GM18909 (cell line): ENCODE measurements at regions not wholly inside any gene's neighbourhood (a gene's known extent, or its start where the extent isn't known, plus 50 kb on each side); places are given as distances from the start of the nearest gene placed in this dataset.

Source experiments
- ATAC-seq: cut with Tn5 transposase; IDR thresholded peaks from one replicate; pipeline ENCODE4 v1.9.1; 2021; ENCODE audit warnings: mild to moderate bottlenecking; ENCODE audit not compliant: unreplicated experiment, poor library complexity

DNA sequence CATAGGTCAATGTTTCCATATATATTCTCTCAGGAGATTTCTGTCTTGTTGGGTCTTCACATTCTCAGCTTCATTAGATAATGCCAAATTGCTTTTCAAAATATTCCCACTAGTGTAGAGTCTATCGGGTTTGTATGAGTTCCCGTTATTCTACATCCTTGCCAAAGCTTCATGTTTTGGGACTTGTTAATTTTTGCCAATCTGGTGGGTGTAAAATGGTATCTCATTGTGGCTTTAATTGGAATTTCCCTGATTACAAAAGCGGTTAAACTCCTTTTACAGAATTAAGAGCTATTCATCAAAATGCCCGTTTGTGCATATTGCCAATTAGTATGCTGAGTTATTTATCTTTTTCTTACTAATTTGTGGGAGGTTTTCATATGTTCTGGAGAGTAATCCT is 708.4 kb upstream of the ADAMTS5 start:
- no peak for ATAC-seq

DNA sequence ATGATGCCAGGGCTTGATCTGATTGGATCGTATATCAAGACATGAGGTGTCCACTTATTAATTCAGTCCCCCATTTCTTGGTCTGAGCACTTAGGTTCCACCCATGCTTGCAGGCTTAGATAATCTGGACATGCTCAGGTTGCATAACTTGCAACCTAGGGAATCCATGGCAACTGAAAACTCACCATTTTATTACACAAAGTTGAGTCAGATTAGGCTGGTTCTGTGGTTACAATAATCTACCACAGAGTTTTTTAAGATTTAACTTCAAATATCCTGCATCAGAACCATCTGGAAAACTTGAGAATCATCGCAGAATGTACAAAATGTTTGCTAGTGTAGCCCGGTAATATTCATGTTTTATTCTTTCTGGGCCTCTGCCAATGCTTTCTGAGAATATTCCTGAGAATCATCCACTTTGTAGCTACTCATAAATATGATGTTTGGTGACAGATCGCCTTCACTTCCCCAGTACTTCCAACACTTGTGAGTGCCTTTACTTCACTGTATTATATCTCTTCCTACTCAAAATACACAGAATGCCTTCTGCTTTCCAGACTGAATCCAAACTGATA is 707.2 kb upstream of the ADAMTS5 start:
- ATAC-seq, result no peak

DNA sequence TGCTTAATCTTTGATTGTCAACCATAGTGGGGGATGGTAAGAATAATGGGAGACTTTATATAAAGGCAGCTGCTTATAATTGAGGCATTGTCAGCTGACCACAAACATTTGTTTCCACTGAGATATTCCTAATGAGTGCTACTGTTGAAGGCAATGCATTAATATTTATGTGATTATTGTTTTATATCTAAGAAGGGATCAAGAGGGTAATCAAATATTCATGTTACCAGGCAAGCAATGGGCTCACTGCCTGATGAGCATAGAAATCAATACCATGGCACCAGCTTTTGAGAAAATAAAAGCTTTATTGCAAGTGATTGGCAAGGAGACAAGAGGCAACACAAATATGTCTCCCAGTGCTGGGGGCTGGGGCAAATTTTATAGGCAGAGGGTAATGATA is 706.7 kb upstream of the ADAMTS5 start:
- ATAC-seq, result no peak

DNA sequence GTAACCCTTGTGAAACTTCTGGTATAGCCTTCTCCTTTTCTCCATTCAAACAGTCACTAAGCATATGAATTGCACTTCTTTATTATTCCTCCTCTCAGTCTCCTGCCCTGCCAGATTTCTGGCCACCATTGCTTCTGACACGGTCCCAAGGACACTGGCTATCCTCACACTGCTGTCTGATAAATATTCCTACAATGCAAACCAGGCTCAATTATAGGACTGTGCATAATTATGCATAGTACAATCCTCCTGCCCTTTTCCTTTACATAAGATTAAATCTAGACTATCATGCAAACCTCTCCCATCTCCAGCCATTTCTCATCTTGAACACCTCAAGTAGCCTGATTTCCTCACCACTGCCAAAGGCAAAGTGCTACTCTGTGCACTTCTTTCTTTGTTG is 704.3 kb upstream of the ADAMTS5 start:
- no peak for ATAC-seq

DNA sequence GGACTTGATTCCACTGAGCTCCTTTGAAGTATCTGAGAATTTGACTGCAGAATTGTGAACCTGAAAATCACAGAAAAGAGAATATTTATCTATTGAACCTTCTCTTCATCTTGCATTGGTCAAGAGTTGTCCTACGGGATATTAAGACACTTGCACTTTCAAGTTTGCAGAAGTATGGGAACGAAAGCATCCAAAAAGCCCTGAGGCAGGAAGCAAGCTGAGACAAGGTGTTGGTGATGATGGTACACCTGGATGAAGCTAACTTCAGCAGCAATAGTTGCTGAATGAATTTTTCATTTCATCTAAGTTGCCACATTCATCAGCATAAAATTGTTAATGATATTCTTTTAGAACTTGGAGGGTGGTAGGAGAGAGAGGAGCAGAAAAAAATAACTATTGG is 686.6 kb upstream of the ADAMTS5 start:
- no peak for ATAC-seq

DNA sequence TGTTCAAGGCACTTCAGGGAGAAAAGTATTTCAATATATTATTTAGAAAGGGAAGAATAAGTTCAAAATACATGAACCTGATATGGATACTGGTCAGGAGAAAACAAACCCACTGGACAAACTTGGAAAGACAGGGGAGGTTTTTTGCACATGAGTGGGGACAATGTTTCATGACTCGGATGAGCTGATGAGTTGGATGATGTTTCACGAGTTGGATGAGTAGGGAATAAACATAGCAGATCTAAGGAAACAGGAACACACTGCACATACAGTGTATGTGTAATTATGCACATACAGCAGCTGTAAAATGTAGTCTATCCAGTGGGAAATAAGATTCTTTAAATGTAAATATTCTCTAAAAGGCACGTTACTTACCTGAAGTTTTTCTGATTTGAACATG is 682.9 kb upstream of the ADAMTS5 start:
- no peak for ATAC-seq

DNA sequence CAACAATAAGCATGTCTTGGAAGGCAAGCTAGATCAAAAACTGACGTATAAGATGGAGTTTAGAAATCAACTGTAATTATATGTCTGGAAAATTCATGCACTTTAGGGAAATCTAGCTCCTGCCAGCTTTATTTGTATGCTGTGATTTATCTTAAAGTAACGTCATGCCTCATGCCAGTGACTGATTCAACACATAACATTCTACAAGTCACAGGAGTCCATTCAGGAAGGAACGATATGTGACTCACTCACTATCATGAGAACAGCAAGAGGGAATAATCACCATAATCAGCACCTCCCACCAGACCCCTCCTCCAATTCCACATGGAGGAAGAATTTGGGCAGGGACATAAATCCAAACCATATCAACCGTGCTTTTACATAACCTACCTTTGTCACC is 682.4 kb upstream of the ADAMTS5 start:
- ATAC-seq, result no peak

DNA sequence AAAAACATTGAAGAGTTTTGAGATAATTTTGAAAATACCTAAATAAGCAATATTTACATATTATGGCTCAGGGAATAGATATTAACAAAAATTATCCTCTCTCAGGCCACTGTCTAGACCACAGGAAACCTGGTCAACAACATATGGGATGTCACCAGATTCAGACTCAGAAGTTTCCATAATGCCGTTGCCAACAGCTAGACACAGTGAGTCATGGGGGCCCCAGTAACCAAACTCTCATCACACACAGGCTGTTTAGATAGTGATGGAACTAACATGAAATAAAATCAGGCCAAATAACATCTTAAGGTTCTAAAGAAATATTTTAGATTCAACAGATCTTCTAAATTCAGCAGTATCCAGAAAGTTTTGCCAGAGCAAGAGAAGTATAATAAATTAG is 681.7 kb upstream of the ADAMTS5 start:
- no peak for ATAC-seq

DNA sequence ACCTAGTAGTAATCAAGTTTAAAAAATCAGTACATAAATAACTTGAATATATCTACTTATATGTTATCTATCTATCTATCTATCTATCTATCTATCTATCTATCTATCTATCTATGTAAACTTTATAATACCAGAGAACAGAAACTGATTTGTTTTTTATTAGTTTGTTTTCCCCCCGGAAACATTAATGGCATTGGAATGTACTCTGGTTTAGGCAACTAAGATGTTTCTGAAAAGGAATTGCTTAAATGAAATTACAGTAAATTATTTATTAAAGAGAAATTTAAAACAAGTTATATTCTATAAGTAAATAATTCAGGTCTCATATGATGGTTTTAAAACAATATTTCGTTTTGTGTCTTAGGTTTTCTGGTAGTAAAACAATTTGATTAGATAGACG is 681.0 kb upstream of the ADAMTS5 start:
- ATAC-seq, result no peak

DNA sequence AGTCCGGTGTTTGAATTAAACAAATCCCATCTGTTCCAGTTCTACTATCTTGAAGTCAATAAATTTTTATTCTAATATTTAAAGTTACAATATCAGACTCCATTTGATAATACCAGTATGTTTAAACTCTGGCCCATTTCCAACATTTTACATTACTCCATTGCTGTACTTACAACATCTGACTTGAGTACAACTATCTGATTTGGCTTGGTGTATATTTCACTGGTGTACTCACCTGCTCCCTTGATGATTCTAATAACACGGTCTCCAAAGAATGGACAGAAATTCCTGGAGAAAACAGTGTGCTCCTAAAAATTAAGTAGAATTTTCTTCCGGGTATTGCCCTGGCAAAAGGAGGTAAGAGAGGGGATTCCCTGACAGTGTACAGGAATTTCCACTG is 680.5 kb upstream of the ADAMTS5 start:
- ATAC-seq, result no peak

DNA sequence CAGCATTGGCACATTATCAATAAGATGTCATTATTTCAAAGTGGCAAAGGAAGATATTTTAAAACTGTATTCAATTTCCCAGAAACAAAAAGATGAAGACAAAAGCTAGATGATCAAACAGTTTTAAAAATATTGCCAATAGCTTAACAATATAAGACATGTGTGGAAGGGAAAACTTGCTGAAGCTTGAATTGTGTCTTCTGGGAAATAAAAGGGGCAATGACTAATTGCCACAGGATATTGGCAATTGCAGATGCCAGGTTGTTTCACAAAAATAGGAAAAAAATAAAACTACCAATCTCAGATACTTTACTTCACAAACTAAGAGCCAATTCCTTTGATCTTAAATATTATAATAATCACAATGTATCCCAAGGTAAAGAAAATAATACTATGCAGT is 679.8 kb upstream of the ADAMTS5 start:
- no peak for ATAC-seq

DNA sequence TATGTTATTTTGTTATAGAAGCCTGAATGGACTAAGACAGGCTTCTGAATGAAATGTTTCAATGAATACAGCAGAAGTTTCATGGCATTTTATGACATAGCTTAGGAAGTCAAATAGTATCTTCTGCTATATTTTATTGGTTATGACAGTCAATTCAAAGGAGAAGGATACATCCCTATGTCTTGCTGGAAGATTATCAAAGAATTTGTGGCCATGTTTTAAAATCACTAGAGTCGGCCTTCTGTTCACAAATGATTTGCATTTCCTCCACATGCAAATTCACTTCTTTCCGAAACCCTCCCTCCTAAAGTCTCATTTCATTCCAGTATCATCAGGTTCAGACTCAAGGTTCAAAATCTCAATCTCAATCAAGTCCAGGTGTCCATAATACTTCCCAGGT is 679.2 kb upstream of the ADAMTS5 start:
- no peak for ATAC-seq

DNA sequence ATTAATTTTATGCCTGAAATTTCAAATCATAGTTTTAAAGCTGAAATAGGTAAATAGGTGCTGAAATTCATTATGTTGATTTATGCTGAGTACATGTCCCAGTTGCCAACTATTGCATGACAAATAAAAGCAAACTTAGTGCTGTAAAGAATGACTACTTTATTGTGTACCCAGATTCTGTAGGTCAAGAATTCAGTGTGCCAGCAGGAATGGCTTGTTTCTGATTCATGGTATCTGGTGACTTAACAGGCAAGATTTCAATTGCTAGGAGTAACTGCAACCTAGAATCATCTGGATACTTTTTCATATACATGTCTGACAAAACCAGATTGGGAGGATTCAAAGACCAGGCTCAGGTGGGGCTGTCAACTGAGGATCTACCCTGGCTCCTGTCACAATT is 678.4 kb upstream of the ADAMTS5 start:
- no peak for ATAC-seq

DNA sequence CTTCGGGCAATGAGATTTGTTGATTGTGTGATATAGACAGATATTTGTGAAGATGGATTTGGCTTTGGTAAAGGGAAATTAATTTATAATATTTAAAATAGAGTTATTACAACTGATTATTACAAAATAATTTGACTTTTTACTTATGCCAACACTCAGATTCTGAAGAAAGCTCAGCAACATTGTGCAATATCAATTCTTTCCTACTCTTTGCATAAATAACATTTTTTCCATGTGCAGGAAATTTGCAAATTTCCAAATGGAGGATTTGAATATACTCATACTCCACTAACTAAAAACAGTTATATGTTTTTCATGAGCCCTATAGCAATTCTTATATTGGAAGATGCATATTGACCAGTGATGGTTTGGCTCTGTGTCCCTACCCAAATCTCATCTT is 676.4 kb upstream of the ADAMTS5 start:
- ATAC-seq, result no peak

DNA sequence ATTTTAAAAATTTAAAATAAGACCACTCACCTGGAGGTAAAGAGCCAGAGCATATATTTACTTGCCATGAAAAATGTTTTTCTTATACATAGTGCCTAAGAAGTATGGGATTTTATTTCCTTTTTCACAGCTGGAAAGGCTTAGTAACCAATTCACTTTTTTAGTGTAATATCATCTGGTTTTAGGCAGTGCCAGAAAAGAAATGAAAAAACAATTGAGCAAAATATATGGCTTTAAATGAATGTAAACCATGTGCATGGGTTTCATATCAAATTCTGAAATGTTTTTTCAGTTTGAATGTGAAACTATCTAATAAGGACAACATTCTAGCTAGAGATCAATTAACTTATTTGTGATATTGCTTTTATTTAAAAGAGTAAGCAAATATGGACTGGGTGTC is 672.4 kb upstream of the ADAMTS5 start:
- no peak for ATAC-seq

DNA sequence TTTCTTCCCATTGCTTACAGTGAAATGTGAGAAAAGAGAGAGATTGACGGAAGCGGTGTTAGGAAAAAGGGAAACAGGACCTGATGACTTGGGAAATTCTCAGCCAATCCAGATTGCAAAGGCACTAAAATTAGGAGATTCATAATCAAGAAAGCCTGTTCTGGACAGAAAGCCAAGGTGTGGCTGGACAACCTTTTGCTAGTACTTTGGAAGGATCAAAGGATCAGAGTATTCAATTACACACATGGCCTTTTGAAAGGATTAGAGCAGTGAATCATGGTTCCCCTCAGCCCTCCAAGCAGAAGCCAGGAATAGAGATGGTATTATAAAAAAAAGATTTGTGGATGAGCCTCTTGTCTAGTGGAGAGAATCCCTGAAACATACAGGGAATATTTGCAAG is 669.8 kb upstream of the ADAMTS5 start:
- ATAC-seq, result no peak

DNA sequence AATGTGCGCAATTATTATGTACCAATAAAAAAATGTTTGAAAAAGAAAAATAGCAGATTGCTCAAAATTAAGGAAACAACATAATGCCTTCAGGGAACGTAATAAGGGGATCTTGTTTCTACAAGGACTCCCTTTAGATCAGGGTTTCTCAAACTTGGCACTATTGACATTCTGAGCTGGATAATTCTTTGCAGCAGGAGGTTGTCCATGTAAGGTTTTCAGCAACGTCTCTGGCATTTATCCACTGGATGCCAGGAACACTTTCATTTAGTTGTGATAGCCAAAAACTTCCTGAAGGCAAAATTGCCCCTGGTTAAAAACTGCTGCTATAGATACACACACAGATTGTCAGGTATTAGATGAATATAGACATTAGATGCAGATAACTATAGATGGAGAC is 666.7 kb upstream of the ADAMTS5 start:
- ATAC-seq, result no peak

DNA sequence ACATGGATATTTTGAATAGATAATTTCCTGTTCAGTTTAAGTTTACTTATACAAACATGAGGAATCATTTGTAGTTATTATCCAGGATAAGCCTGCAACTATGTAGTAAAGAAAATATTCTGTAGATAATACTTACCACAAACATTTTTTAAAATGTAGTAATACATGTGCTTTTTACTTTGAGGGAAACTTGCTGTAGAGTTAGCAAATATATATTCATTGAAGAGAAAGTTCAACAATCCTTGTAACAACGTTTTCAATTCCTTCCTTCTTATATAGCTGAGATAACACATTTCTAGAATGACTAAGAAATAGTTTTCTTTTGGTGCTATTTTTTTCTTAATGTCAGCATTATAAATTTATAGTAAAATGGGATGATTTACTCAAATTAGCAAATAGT is 664.6 kb upstream of the ADAMTS5 start:
- ATAC-seq, result no peak

DNA sequence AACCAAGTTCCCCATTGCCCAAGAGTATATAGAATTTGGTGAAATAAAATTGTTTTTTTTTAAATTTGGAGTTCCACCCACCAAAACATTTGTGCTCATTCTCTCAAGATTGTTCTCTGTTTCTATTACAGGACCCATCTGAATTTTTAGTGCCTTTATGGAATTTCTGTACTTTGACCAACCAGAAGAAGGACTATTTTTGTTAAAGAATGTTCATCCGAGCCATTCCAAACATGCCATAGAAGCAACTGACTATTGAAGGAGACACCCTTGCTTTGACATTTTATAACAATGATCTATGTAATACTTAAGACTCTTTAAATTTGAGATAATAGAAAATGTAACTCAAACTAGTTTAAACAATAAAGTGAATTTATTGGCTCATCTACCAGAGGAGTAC is 655.7 kb upstream of the ADAMTS5 start:
- ATAC-seq, result no peak

DNA sequence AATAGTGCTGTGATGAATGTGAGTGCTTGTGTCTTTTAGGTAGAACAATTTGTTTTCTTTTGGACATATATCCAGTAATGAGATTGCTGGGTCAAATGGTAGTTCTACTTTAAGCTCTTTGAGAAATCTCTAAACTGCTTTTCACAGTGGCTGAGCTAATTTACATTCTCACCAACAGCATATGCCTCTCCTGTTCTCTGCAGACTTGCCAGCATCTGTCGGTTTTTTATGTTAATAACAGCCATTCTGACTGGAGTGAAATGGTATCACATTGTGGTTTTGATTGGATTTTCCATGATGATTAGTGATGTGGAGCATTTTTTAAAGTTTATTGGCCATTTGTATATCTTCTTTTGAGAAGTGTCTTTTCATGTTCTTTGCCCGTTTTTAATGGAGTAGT is 647.3 kb upstream of the ADAMTS5 start:
- ATAC-seq, result no peak

DNA sequence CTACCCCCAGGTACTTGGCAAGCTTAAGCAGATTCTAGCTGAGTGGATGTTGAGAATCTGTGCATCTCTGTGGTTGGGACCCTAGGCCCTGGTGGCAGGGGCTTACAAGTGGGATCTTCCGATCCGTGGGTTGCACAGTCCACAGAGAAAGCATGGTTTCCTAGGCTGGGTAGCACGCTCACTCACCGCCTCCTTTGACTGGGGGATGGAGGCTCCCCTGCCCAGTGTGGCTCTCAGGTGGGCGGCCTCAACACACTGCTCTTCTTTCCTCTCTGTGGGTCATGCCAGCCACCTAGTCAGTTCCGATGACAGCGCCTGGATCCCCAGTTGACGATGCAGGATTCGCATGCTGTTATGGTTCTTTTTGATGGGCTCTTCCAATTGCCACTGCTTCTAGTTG is 639.5 kb upstream of the ADAMTS5 start:
- ATAC-seq, result no peak

DNA sequence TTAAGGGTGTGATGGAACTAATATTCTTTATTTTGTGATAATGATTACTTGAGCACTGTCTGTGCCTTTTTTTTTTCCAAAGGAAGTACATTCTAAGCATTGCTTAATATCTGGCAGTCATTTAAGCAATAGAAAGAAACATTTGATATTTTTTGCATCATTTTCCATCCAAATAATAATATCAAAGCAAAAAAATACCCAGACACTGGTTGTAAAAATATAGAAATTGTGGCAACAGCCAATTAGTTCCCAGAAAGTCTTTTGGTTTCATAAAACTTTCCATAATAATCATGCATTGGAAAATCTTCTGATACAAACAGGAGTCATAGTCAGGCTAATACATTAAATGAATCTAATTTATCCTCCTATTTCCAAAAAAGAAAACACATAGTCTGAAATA is 629.3 kb upstream of the ADAMTS5 start:
- no peak for ATAC-seq

DNA sequence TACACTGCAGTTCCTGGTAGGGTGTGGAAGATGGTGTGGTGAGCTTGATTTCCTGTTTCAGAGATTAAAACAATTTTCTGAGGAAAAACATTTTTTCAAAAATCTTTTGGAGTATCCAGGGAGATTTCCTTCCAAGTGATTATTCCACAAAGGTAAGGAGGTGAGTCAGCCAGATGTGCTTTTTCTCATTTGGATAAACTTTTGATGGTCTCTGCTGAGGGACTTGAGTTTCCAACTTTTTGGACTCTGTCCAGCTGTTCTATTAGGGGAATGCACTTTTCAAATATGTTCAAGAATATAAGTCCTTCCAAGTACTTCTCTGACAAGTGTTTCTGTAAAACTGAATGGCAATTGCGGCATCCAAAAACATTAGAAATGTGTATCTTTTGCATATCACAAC is 628.8 kb upstream of the ADAMTS5 start:
- no peak for ATAC-seq
